Adrenal gland (tissue), 9 donors: ENCODE measurements at regions not wholly inside any gene's neighbourhood (a gene's known extent, or its start where the extent isn't known, plus 50 kb on each side); places are given as distances from the start of the nearest gene placed in this dataset.

Source experiments
- DNase-seq, 7 donors: peaks; one replicate each; pipeline ENCODE4 v3.0.0-alpha.2; 2019 to 2020
- H3K27ac ChIP-seq, 5 donors: fragments of 200-600 bp; sonication (generic) in 4 of 5; 1 replicate in 3 of 5; 2 replicates in 2 of 5; pipeline versions ENCODE4 v1.5.1 to v1.8.0; 2016 to 2020; ENCODE audit warnings: mild to moderate bottlenecking in 1 of 5
- H3K27me3 ChIP-seq: fragments of 200-600 bp; 2 replicates; pipeline ENCODE4 v1.8.0; 2021
- H3K36me3 ChIP-seq, 2 donors: fragments of 200-600 bp; replicated peaks in 1 of 2; 1 replicate in 1 of 2; 2 replicates in 1 of 2; pipeline versions ENCODE4 v1.5.1 to v1.8.0; 2018 to 2022
- H3K4me1 ChIP-seq, 2 donors: fragments of 200-600 bp; replicated peaks in 1 of 2; 1 replicate in 1 of 2; 2 replicates in 1 of 2; pipeline versions ENCODE4 v1.5.1 to v1.8.0; 2018 to 2021
- H3K4me3 ChIP-seq, 4 donors: fragments of 200-600 bp; sonication (generic) in 3 of 4; one replicate each; pipeline ENCODE4 v1.5.1; 2016 to 2018
- H3K9me3 ChIP-seq, 3 donors: fragments of 200-600 bp; sonication (generic) in 1 of 3; replicated peaks in 1 of 3; 1 replicate in 2 of 3; 2 replicates in 1 of 3; pipeline versions ENCODE4 v1.5.1 to v1.8.0; 2016 to 2021
- POLR2A ChIP-seq, 2 donors: fragments of 450-650 bp; IDR thresholded peaks; one replicate each; pipeline ENCODE4 v1.6.1; 2017; ENCODE audit warnings: antibody characterized with exemption in 2 of 2, mild to moderate bottlenecking in 2 of 2, moderate library complexity in 1 of 2
- WGBS, 4 donors: extraction: QIAGEN DNeasy Blood & Tissue Kit in 2 of 4; methylation state at CpG; one replicate each; pipeline versions ENCODE4 v1.1.5 to v1.1.7; 2013 to 2017; 5-methylcytosine and 5-hydroxymethylcytosine counted together
- intact Hi-C, 2 donors: fragments of 100-400 bp; cut with DNase I; formaldehyde crosslinking; loops; one replicate each; pipeline versions ENCODE4 v1.14.1 to v1.15.0; 2022 to 2023
- TF ChIP-seq, protein P1 (sequence below), 6 experiments: fragments of 450-650 bp in 4 of 6; fragments of 200-600 bp in 2 of 6; sonication (generic) in 1 of 6; IDR thresholded peaks; 1 replicate in 5 of 6; 2 replicates in 1 of 6; pipeline versions ENCODE4 v1.5.1 to v1.8.0; 2016 to 2021; ENCODE audit warnings: antibody characterized with exemption in 6 of 6, mild to moderate bottlenecking in 2 of 6, moderate library complexity in 1 of 6
- donor health status: healthy with polysubstance abuse.
- donor health status: Bipolar disorder and iron deficiency.
- donor health status: DM: yes; HTN: yes; CAD: no.
- donor health status: DM: no; HTN: no; CAD: no.
- donor health status: DM: no; HTN: no; CAD: no.

DNA sequence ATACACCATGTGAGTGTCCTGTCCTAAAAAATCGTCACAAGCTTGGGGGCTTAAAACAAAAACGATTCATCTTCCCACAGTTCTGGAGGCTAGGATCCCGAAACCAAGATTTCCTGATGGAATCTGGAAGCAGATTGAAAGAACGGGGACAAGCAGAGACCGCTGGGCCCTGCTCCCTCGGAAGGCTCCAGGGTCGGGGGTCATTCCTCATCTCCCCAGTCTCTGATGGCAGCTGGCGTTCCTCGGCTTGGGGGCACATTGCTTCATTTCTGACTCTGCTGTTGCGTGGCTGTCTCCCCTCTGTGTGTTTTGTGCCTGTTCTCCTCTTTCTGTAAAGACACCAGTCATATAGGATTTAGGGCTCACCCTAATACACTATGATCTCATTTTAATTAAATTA, 114.2 kb upstream of the TMPRSS2 start:
- intact Hi-C loops = no loop called here
- TF ChIP-seq POLR2A (IDR thresholded peaks at IDR 0.05) = no peak
- TF ChIP-seq, protein P1, sequence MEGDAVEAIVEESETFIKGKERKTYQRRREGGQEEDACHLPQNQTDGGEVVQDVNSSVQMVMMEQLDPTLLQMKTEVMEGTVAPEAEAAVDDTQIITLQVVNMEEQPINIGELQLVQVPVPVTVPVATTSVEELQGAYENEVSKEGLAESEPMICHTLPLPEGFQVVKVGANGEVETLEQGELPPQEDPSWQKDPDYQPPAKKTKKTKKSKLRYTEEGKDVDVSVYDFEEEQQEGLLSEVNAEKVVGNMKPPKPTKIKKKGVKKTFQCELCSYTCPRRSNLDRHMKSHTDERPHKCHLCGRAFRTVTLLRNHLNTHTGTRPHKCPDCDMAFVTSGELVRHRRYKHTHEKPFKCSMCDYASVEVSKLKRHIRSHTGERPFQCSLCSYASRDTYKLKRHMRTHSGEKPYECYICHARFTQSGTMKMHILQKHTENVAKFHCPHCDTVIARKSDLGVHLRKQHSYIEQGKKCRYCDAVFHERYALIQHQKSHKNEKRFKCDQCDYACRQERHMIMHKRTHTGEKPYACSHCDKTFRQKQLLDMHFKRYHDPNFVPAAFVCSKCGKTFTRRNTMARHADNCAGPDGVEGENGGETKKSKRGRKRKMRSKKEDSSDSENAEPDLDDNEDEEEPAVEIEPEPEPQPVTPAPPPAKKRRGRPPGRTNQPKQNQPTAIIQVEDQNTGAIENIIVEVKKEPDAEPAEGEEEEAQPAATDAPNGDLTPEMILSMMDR (IDR thresholded peaks at IDR 0.05) = no peak

DNA sequence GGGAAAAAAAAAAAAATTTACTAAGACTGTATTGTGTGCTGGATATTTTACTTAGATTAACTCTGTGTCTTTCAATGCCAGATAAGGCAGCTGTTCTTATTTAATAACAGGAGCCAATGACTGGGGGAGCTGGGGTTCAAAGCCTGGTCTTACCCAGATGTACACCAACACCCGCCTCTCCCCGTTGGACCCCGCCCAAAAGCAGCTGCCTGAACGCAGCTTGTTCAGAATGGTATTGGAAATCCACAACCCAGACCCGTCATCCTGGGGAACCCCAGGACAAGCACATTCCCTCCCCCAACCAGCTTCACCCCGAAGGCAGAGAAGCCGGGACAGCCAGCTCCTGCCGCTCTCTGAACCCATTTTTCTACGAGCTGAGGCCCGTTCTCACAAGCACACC, 113.6 kb upstream of the TMPRSS2 start:
- DNase-seq = no peak
- intact Hi-C loops = no loop called here

More for the DNA sequence above, 114.2 kb upstream of the TMPRSS2 start:
- no peak overlapping the region for H3K4me3 ChIP-seq
- no peaks in the 10 kb centered on the region for H3K4me1 ChIP-seq
- H3K27ac ChIP-seq = no peak overlapping the region
- no peaks in the 10 kb centered on the region for H3K27me3 ChIP-seq
- 70 to 78% (median 76%) methylated on average over 5 to 10 of the region's 10 CpGs for whole genome bisulfite sequencing, 4 donors
- no peaks in the 10 kb centered on the region for H3K9me3 ChIP-seq
- H3K36me3 ChIP-seq = no peaks in the 10 kb centered on the region
- DNase-seq = no peak

GRCh38 chr21:41620982-41621381, 113.0 kb upstream of the TMPRSS2 start:
- intact Hi-C loops = no loop called here
- no peak overlapping the region for H3K27ac ChIP-seq
- no peaks in the 10 kb centered on the region for H3K4me1 ChIP-seq
- DNase-seq = no peak
- H3K4me3 ChIP-seq = no peak overlapping the region
- no peaks in the 10 kb centered on the region for H3K27me3 ChIP-seq
- H3K9me3 ChIP-seq = no peaks in the 10 kb centered on the region
- TF ChIP-seq, protein P1 (IDR thresholded peaks at IDR 0.05) = no peak
- TF ChIP-seq POLR2A (IDR thresholded peaks at IDR 0.05) = no peak
- 58 to 66% (median 61%) methylated on average over 6 to 8 of the region's 8 CpGs for WGBS, 4 donors
- no peaks in the 10 kb centered on the region for H3K36me3 ChIP-seq

More for the DNA sequence above, 113.6 kb upstream of the TMPRSS2 start:
- no peak overlapping the region for H3K4me3 ChIP-seq
- no peaks in the 10 kb centered on the region for H3K4me1 ChIP-seq
- no peaks in the 10 kb centered on the region for H3K27me3 ChIP-seq
- TF ChIP-seq, protein P1 (IDR thresholded peaks at IDR 0.05) = no peak
- no peak for TF ChIP-seq POLR2A (IDR thresholded peaks at IDR 0.05)
- H3K27ac ChIP-seq = no peak overlapping the region
- no peaks in the 10 kb centered on the region for H3K9me3 ChIP-seq
- no peaks in the 10 kb centered on the region for H3K36me3 ChIP-seq
- 81 to 87% (median 85%) methylated on average over 10 of the region's 10 CpGs for WGBS, 4 donors

DNA sequence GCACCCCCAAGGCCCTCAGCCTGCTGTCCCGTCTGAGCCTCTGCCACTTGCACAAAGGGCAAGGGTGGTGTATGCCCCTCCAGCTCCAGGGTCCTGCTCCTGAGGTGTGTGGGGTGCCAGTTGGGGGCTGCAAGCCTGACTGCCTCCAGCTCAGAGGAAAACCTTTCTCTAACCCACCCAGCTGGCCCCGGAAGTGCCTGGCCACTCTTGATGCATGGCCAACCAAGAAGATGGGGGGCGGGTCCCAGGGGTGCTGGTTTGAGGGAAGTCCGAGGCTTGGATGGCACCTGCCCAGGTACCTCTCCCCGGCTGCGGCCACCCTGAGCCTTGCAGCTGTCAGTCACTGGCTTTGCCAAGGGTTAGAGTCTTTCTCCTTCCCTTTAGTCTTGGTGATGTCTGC, 112.6 kb upstream of the TMPRSS2 start:
- no peaks in the 10 kb centered on the region for H3K9me3 ChIP-seq
- WGBS, 4 donors = 77 to 87% (median 82%) methylated on average over 4 to 6 of the region's 6 CpGs
- no peak overlapping the region for H3K4me3 ChIP-seq
- H3K36me3 ChIP-seq = no peaks in the 10 kb centered on the region
- TF ChIP-seq POLR2A (IDR thresholded peaks at IDR 0.05) = no peak
- TF ChIP-seq, protein P1 (IDR thresholded peaks at IDR 0.05) = no peak
- no peak overlapping the region for H3K27ac ChIP-seq
- no peaks in the 10 kb centered on the region for H3K27me3 ChIP-seq
- no peak for DNase-seq
- no peaks in the 10 kb centered on the region for H3K4me1 ChIP-seq
- intact Hi-C loops = no loop called here
